Loucy (cell line): ENCODE measurements at regions not wholly inside any gene's neighbourhood (a gene's known extent, or its start where the extent isn't known, plus 50 kb on each side); places are given as distances from the start of the nearest gene placed in this dataset.

ENCODE experiments used
- H2AFZ ChIP-seq: fragments of 200-600 bp; sonication (generic); 2 replicates; pipeline ENCODE4 v1.6.0; 2016; ENCODE audit warnings: antibody characterized with exemption, mild to moderate bottlenecking, low read length, moderate library complexity
- H3F3A ChIP-seq: fragments of 200-600 bp; 2 replicates; pipeline ENCODE4 v1.6.0; 2016; ENCODE audit warnings: antibody characterized with exemption, low read depth, mild to moderate bottlenecking
- H3K27me3 ChIP-seq: fragments of 200-600 bp; sonication (generic); 2 replicates; pipeline ENCODE4 v1.6.1; 2014; ENCODE audit warnings: low read length, mild to moderate bottlenecking; ENCODE audit not compliant: insufficient read depth, poor library complexity, severe bottlenecking
- H3K36me3 ChIP-seq: fragments of 200-600 bp; sonication (generic); 2 replicates; pipeline ENCODE4 v1.6.1; 2016; ENCODE audit warnings: low read length; ENCODE audit not compliant: insufficient read depth
- H3K4me1 ChIP-seq: fragments of 200-600 bp; sonication (generic); 2 replicates; pipeline ENCODE4 v1.5.1; 2014; ENCODE audit warnings: low read length, mild to moderate bottlenecking; ENCODE audit not compliant: insufficient read depth, poor library complexity, severe bottlenecking
- H3K4me2 ChIP-seq: fragments of 200-600 bp; sonication (generic); 2 replicates; pipeline ENCODE4 v1.6.0; 2014; ENCODE audit warnings: antibody characterized with exemption, low read length, low read depth, mild to moderate bottlenecking; ENCODE audit not compliant: poor library complexity, severe bottlenecking
- H3K4me3 ChIP-seq: fragments of 200-600 bp; sonication (generic); 2 replicates; pipeline ENCODE4 v1.5.1; 2014; ENCODE audit warnings: low read length, mild to moderate bottlenecking, mixed read lengths; ENCODE audit not compliant: poor library complexity, severe bottlenecking
- H3K79me2 ChIP-seq: fragments of 200-600 bp; sonication (generic); 2 replicates; pipeline ENCODE4 v1.6.1; 2014; ENCODE audit warnings: low read length; ENCODE audit not compliant: insufficient read depth
- H3K9ac ChIP-seq: fragments of 200-600 bp; sonication (generic); 2 replicates; pipeline ENCODE4 v1.6.0; 2014; ENCODE audit warnings: mild to moderate bottlenecking, low read depth, low read length, moderate library complexity; ENCODE audit not compliant: poor library complexity, severe bottlenecking
- H3K9me2 ChIP-seq: fragments of 200-600 bp; sonication (generic); replicated peaks from 2 replicates; pipeline ENCODE4 v1.6.1; 2016; ENCODE audit warnings: low read depth, low read length, mixed read lengths
- H3K9me3 ChIP-seq: fragments of 200-600 bp; sonication (generic); 2 replicates; pipeline ENCODE4 v1.6.1; 2014; ENCODE audit warnings: mild to moderate bottlenecking, antibody characterized with exemption, low read length, low read depth; ENCODE audit not compliant: insufficient read depth
- H4K20me1 ChIP-seq: fragments of 200-600 bp; sonication (generic); 2 replicates; pipeline ENCODE4 v1.6.0; 2014; ENCODE audit warnings: antibody characterized with exemption, low read length, mild to moderate bottlenecking; ENCODE audit not compliant: insufficient read depth, poor library complexity, severe bottlenecking
- CTCF ChIP-seq: fragments of 200-600 bp; sonication (generic); conservative IDR thresholded peaks from 2 replicates; pipeline ENCODE4 v1.5.1; 2014; ENCODE audit warnings: mild to moderate bottlenecking, antibody characterized with exemption, low read length
- EZH2phosphoT487 ChIP-seq: fragments of 200-600 bp; IDR thresholded peaks from 2 replicates; pipeline ENCODE4 v1.6.1; 2018; ENCODE audit warnings: antibody characterized with exemption, mild to moderate bottlenecking, moderate library complexity, borderline replicate concordance

DNA sequence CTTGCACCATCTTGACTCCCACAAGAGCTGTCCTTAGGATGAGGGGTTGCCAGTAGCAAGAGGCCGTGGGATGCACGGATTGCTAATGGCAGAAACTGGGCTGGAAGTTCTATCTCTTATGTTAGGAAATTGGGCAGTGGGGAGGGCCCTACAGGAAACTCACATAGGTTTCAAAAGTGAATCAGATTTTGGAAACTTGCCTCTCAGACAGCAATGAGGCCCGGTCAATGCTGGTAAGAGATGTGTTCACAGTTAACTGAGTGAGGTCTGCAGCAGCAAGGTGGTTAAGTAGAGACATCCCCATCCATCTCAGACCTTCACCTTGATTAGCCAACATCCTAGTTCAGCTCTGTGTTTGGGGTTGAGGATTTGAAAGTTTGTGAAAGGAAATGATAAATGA is 164.7 kb downstream of the ABCA8 start:
- Histone ChIP-seq H3K4me1 (no peaks in the 10 kb centered on the region), H3K4me2 (no peak overlapping the region), H3K4me3 (no peak overlapping the region), H3K36me3 (no peaks in the 10 kb centered on the region), H3K9me3 (no peaks in the 10 kb centered on the region), H3K9me2 (no peaks in the 10 kb centered on the region), H3K27me3 (no peaks in the 10 kb centered on the region), H3K9ac (no peak overlapping the region), H3F3A (no peaks in the 10 kb centered on the region), H3K79me2 (no peaks in the 10 kb centered on the region), H4K20me1 (no peaks in the 10 kb centered on the region), H2AFZ (no peak overlapping the region)
- TF ChIP-seq CTCF (no peak), EZH2phosphoT487 (no peak)

GRCh38 chr17:68789203-68789962 is 165.8 kb downstream of the ABCA8 start:
- no peaks in the 10 kb centered on the region for H3K79me2 ChIP-seq
- H3F3A ChIP-seq = no peaks in the 10 kb centered on the region
- H3K4me3 ChIP-seq = no peak overlapping the region
- TF ChIP-seq EZH2phosphoT487 = no peak
- no peak for TF ChIP-seq CTCF
- H3K4me1 ChIP-seq = no peaks in the 10 kb centered on the region
- no peaks in the 10 kb centered on the region for H4K20me1 ChIP-seq
- H3K9me3 ChIP-seq = no peaks in the 10 kb centered on the region
- H3K36me3 ChIP-seq = no peaks in the 10 kb centered on the region
- no peak overlapping the region for H2AFZ ChIP-seq
- no peaks in the 10 kb centered on the region for H3K9me2 ChIP-seq
- no peak overlapping the region for H3K4me2 ChIP-seq
- no peaks in the 10 kb centered on the region for H3K27me3 ChIP-seq
- no peak overlapping the region for H3K9ac ChIP-seq

DNA sequence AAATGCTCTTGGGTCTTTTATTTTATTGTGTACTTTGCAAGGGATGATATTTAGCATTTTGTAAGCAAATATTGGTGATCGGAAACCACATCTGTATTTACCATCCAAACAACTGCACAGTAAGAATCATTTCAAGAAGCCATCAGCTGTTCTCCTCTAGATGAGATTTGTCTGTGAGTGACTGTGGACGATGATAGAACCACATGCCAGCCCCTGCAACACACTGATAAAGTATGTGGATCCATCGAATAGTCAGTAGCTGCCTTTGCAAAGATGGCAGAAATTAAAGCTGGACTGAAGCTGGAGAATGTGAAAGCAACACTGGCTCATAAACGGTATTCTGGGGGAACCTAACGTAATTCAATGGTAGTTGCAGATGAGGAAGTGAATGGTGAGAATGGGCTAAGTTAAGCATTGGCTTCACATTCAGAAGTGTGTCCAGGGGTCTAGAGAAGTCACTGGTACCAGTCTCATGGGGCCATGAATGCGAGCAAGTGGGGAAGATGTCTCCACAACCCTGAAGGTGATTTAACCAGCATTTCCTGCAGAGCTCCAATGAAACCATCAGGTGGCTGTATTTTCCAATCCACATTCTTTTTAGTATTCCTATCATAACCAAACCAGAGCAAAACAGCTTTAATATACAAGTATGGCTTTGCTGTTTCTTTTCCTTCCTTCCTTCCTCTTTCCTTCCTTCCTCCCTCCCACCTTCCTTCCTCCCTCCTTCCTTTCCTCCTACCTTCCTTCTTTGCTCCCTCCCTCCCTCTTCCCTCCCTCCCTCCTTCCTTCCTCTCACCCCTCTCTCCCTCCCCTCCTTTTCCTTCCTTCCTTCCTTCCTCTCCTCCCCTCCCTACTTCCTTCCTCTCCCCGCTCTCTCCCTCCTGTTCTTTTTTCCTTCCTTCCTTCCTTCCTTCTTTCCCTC is 169.4 kb downstream of the ABCA8 start:
- Histone ChIP-seq H3K9me2 (no peaks in the 10 kb centered on the region), H3K9me3 (no peaks in the 10 kb centered on the region), H3K4me3 (no peak overlapping the region), H3K4me1 (no peaks in the 10 kb centered on the region), H3K79me2 (no peaks in the 10 kb centered on the region), H3K36me3 (no peaks in the 10 kb centered on the region), H3K27me3 (no peaks in the 10 kb centered on the region), H3F3A (no peaks in the 10 kb centered on the region), H3K4me2 (no peak overlapping the region), H4K20me1 (no peaks in the 10 kb centered on the region), H2AFZ (no peak overlapping the region), H3K9ac (no peak overlapping the region)
- no peak for TF ChIP-seq CTCF
- TF ChIP-seq EZH2phosphoT487 = no peak
